ENCODE measurements at regions not wholly inside any gene's neighbourhood (a gene's known extent, or its start where the extent isn't known, plus 50 kb on each side); places are given as distances from the start of the nearest gene placed in this dataset.
"Not testable (repeated sequence)": the region's sequence is repeated elsewhere in the genome, so short reads cannot be mapped to it uniquely, and the experiment has no call there.

- not testable (repeated sequence) for TF ChIP-seq ZBTB10 (tag by site-specific recombination; IDR thresholded peaks at IDR 0.05); CTCF (tag by site-specific recombination; IDR thresholded peaks at IDR 0.05); ZNF785 (tag by site-specific recombination; IDR thresholded peaks at IDR 0.05); ZNF610 (tag by site-specific recombination; IDR thresholded peaks at IDR 0.05; ENCODE audit: borderline replicate concordance); ZBTB26 (tag by site-specific recombination; optimal IDR thresholded peaks at IDR 0.05); OSR2 (tag by site-specific recombination; IDR thresholded peaks at IDR 0.05)
Observed at GRCh38 chr5:12945477-12945876, 999.0 kb downstream of the DNAH5 start.
